Epithelial cell of proximal tubule (primary cell): ENCODE measurements at regions not wholly inside any gene's neighbourhood (a gene's known extent, or its start where the extent isn't known, plus 50 kb on each side); places are given as distances from the start of the nearest gene placed in this dataset.

ENCODE experiments used
- DNase-seq: peaks from one replicate; pipeline ENCODE4 v3.0.0-alpha.2; 2011; ENCODE audit warnings: low read depth
- H3K4me3 ChIP-seq: 2 replicates; pipeline ENCODE4 v1.5.1; 2011; ENCODE audit warnings: low read depth, mild to moderate bottlenecking, low read length
- TF ChIP-seq, protein P1 (sequence below): conservative IDR thresholded peaks from 2 replicates; pipeline ENCODE4 v1.5.1; 2012; ENCODE audit warnings: low read depth, mild to moderate bottlenecking, low read length

DNA sequence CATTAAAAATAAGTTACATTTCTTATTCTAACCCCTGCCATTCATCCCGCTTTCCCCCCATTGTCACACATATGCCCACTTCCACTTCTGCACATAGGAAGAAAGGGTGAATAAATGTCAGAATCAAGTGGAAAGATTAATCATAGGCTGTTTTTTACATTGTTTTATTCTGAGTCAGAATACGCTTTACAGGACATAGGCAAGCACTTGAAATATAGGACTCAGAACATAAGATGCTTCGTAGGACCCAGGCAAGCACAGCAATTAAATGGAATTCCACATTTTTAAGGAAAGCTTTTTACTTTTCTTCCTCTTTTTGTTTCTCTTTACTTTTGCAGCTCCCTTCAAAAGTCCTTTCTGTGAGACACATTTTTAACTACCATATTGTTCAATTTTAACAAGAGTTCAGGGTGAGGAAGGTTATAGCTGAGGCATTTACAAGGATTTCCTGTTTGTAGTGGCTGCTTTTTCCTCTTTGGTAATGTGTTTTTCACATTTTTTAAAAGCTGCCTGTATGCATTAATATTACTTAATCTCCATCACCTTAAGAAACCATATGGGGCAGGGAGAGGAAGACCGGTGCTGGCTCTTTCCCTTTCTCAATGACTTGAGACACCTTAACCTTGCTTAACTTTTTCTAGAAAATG, 130.0 kb downstream of the TES start:
- TF ChIP-seq, protein P1, sequence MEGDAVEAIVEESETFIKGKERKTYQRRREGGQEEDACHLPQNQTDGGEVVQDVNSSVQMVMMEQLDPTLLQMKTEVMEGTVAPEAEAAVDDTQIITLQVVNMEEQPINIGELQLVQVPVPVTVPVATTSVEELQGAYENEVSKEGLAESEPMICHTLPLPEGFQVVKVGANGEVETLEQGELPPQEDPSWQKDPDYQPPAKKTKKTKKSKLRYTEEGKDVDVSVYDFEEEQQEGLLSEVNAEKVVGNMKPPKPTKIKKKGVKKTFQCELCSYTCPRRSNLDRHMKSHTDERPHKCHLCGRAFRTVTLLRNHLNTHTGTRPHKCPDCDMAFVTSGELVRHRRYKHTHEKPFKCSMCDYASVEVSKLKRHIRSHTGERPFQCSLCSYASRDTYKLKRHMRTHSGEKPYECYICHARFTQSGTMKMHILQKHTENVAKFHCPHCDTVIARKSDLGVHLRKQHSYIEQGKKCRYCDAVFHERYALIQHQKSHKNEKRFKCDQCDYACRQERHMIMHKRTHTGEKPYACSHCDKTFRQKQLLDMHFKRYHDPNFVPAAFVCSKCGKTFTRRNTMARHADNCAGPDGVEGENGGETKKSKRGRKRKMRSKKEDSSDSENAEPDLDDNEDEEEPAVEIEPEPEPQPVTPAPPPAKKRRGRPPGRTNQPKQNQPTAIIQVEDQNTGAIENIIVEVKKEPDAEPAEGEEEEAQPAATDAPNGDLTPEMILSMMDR, result no peak
- H3K4me3 ChIP-seq, result no peak overlapping the region
- no peak for DNase-seq

DNA sequence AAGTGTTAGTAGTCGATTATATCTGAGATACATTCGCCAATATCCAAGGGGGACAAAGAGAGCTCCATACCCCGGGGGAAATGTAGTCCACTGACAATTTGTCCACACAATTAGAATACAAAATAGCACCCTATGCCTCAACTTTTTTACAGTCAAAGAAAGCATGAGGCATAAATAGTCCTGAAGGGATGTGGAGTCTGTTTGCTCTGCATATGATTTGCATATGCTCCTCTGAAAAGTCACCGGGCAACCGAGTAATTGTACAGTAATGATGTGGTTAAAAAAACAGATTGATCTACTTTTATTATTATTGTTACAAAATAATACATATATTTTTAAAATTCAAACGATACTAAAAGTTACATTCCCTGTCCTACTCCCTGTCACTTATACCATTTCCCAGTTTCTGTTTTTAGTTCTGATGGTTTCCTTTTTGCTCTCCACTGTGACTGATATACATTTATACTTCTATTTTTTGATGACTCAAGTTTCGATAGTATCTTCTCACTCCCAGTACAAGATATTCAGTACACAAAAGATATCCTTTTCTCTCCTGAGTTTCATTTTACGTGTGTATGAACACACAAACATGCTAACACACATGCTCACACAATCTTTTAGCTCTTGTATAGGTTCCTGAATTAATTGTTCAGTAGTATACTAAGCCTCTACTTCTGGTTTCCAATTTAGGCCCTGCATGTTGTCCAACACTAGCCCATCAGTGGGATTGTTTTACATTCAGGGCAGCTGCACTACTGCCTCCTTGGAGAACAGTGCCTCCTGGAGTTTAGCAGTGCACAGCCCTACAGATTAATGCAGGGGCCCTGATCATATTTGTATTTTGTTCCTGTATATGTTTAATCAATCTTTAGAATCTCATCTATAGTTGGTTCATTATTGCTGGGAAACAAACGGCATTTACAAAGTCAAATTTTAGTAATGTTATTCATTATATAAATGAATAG, 130.9 kb downstream of the TES start:
- DNase-seq, result no peak
- no peak overlapping the region for H3K4me3 ChIP-seq
- TF ChIP-seq, protein P1, result peak; percentile 66

DNA sequence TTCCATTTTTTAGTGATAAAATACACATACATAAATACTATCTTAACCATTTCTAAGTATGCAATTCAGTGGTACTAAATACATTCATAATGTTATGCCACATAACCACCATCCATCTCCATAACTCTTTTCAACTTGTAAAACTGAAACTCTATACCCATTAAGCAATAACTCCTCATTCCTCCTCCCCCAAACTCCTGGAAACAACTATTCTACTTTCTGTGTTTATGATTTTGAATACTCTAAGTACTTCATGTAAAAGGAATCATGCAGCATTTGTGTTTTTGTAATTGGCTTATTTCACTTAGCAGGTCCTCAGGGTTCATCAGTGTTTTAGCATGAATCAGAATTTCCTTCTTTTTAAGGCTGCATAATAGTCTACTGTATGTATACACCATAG, 131.8 kb downstream of the TES start:
- DNase-seq, result no peak
- H3K4me3 ChIP-seq, result no peak overlapping the region
- TF ChIP-seq, protein P1, result no peak

DNA sequence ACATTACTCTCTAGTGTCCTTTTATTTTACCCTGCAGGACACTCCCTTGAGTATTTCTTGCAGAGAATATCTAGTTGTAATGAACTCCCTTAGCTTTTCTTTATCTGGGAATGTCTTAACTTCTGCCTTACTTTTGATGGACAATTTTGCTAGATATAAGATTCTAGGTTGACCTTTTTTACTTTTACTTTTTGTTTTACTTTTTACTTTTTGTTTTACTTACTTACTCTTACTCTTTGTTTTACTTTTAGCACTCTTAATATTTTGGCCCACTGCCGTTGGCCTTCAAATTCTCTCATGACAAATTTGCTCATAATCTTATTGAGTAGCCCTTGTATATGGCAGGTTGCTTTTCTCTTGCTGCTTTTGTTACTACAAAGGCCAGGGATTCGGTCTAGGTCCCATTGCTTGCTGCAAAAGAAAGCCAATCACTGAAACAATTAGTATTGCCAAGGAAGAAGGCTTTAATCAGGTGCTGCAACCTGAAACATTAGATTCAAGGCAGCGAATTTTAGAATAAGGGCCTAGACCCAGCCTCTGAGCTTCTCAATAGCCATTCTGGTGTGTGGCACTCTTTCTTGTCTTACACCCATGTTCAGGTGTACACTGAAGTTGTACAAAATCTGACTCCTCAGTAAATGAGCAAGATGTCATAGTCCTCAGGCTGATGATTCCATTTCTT, 137.0 kb downstream of the TES start:
- no peak overlapping the region for H3K4me3 ChIP-seq
- TF ChIP-seq, protein P1, result no peak
- no peak for DNase-seq

DNA sequence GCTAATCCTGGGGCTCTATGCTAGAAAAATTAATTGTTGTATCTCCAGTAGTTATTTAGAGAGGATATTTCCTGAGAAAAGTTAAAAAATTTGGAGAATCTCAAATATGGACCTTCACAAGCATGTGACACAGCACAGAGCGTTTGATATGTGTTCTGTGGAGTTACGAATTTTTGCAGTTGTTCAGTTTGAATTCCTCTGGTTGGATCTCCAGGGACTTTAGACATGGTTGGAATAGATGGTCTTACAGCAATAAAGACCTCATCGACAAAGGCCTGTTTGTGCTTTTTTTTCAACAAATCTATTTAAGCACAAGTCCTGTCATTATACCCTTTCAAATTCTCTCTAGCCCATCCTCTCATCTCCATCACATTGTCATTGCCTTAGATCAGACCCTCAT, 138.0 kb downstream of the TES start:
- TF ChIP-seq, protein P1, result no peak
- H3K4me3 ChIP-seq, result no peak overlapping the region
- DNase-seq, result no peak

DNA sequence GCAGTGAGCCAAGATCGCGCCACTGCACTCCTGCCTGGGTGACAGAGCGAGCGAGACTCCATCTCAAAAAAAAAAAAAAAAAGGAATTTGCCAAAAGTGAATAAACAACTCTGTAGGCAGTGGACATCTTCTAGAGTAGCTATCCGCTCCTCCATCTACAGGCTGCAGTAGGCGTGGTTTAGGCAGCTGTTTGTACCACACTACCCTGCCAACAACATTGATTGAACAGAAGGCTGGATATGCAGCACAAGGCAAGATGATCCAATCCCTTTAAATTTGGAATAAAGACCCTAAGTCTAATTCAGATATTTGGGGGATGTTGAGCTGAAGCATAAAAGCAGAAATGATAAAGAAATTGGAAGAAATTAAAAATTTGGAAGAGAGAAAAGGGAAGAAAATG, 141.6 kb downstream of the TES start:
- DNase-seq, result no peak
- no peak overlapping the region for H3K4me3 ChIP-seq
- TF ChIP-seq, protein P1, result no peak
